C4-2B (cell line): ENCODE measurements at regions not wholly inside any gene's neighbourhood (a gene's known extent, or its start where the extent isn't known, plus 50 kb on each side); places are given as distances from the start of the nearest gene placed in this dataset.

Source experiments
- H3K27ac ChIP-seq: fragments of 450-650 bp; 2 replicates; pipeline ENCODE4 v1.5.1; 2017
- ZFX ChIP-seq: fragments of 450-650 bp; IDR thresholded peaks from 2 replicates; pipeline ENCODE4 v1.6.1; 2017
- TF ChIP-seq, protein P1 (sequence below): fragments of 450-650 bp; conservative IDR thresholded peaks from 2 replicates; pipeline ENCODE4 v1.5.1; 2017; ENCODE audit warnings: mild to moderate bottlenecking

DNA sequence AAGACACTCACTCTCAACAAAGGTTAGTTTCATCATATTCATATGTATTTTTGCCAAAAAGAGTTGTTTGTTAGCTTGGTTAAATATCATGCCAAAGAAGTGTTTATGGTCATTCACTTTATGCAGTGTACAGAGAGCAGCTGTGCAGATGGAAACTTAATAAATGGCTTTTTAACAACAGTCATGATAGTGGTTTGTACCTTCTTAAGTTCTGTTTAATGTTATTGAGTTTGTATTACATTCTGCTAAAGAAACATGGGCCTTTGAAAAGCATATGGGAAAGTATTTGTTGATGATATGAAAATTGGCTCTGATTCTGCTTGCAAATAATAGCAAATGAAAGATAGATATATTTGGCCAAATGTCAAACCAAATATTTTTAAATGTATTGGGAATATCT, 607.3 kb downstream of the NCAM2 start:
- TF ChIP-seq ZFX = no peak
- TF ChIP-seq, protein P1, sequence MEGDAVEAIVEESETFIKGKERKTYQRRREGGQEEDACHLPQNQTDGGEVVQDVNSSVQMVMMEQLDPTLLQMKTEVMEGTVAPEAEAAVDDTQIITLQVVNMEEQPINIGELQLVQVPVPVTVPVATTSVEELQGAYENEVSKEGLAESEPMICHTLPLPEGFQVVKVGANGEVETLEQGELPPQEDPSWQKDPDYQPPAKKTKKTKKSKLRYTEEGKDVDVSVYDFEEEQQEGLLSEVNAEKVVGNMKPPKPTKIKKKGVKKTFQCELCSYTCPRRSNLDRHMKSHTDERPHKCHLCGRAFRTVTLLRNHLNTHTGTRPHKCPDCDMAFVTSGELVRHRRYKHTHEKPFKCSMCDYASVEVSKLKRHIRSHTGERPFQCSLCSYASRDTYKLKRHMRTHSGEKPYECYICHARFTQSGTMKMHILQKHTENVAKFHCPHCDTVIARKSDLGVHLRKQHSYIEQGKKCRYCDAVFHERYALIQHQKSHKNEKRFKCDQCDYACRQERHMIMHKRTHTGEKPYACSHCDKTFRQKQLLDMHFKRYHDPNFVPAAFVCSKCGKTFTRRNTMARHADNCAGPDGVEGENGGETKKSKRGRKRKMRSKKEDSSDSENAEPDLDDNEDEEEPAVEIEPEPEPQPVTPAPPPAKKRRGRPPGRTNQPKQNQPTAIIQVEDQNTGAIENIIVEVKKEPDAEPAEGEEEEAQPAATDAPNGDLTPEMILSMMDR = no peak
- H3K27ac ChIP-seq = no peak overlapping the region

DNA sequence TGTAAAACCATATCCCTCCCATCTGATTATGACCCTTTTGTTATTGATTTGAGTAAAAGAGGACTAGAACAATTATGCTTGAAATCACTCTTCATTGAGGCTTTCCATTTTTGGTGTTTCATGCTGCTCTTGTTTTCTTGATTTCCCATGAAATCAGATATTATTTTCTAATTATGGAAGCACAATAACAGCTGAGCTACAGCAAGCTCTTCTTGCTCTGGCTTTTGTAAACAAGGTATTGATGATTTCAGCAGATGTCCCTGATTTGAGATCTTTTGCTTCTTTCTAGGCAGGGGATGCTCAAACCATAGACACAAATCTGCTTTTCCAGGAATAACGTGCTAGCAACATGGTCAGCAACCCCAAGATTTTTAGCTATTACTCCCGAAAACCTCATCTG, 607.8 kb downstream of the NCAM2 start:
- no peak for TF ChIP-seq ZFX
- TF ChIP-seq, protein P1 = no peak
- H3K27ac ChIP-seq = no peak overlapping the region

DNA sequence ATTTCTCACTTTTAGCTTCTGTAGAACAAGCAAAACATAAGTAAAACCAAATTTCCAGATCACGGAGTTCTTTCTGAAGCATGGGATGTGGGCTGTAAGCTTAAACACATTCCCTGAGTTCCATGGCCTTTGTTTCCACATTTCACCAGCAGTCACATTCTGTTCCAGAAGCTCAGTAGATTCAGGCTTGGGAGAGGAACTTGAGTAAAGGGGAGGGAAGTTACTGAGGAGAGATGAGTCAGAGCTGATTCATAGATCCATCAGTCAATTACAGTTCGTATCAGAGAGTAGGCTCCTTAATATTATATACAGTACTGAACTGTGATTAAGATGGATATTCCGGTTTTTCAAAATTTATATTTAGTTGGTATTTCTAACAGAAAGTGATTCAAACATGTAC, 614.3 kb downstream of the NCAM2 start:
- TF ChIP-seq, protein P1 = no peak
- no peak for TF ChIP-seq ZFX

DNA sequence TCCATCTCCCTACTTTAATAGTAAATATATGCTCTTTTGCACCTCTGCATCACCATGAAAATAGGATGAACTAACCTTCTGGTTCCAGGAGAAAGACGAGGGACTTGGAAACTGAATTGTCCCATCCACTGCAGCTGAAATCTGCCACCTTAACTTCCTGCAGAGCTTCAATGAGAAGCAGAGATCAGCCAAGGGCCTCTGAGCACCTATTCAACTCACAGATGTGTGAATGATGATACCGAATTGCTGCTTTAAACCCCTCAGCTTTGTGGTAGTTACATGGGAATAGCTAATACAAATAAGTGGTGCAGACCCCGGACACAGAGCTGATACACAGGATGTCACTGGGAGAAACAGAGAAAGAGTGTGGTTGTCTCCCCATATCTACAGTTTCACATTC, 616.8 kb downstream of the NCAM2 start:
- TF ChIP-seq, protein P1 = no peak
- H3K27ac ChIP-seq = no peak overlapping the region

More for the DNA sequence above, 614.3 kb downstream of the NCAM2 start:
- H3K27ac ChIP-seq = no peak overlapping the region

DNA sequence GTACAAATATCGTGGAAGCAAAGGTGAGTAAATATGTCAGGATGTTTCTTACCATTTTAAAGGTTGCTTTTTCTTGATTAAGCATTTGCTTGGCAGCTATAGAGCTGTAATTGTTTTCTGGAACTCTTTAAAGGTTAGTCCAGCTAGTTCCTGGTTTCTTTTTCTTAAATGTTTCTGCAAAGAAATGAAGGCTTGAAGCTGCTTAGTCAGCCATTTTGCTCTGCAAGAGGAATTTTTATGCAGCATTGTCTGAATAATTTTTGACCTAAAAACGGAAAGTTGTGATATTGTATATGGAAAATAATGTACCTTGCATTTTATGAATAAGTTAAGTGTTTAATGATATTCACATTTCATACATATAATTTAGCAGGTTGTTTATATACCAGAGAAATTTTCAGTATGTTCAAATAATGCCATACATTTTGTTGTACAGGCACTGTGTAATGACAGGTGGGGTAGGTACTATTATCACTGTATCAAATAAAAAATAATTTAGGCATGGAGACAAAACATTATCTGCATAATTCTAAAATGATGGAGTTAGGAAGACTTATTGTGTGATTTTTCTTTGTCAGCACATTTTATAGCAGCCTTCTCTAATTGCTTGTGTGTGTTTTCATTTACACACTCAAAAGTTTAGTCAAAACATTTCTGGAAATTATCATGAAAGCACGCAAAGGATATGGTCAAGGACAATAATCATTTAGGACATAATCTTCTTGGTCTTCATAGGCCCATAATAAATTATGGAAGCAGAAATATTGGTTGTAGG, 624.4 kb downstream of the NCAM2 start:
- no peak overlapping the region for H3K27ac ChIP-seq
- no peak for TF ChIP-seq ZFX
- TF ChIP-seq, protein P1 = no peak

DNA sequence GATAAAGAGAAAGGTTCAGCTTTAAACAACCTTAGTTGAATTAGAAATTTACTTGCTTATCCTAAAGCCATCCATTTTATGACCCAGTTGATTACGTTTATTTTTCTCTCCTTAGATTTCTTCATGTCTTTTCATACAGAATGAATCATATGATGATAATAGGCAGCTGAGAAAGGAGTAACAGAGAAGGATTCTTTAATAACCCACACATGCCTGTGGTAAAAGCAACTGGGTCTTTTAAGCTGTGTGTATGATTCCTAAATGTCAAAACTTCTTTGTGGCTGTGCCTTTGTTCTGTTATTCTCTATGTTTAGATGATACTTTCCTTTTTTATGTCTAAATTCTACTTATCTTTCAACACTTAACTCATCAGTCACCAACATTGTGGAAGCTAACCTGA, 626.5 kb downstream of the NCAM2 start:
- TF ChIP-seq ZFX = no peak
- TF ChIP-seq, protein P1 = no peak
- H3K27ac ChIP-seq = no peak overlapping the region

DNA sequence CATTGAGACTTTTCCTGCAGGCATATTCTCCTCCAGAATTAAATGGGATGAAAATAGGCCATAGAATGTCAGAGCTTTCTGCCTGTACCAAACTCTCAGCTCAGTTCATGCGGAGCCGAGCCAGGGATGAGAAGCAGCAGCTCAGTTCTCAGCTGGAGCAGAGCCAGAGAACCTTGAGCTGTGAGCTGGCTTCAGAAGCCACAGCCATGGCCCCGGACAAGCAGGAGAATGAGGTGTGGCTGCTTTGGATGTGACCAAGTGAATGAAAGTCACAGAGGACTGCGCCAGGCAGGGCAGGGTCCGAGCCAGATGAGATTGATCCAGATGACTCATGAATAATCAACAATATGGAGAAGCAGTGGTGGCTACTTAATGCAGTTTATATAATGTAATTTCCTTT, 633.8 kb downstream of the NCAM2 start:
- no peak for TF ChIP-seq ZFX
- TF ChIP-seq, protein P1 = no peak
- H3K27ac ChIP-seq = no peak overlapping the region
